IPS-15b (cell line): ENCODE measurements at regions not wholly inside any gene's neighbourhood (a gene's known extent, or its start where the extent isn't known, plus 50 kb on each side); places are given as distances from the start of the nearest gene placed in this dataset.

Experiments
- H3K27me3 ChIP-seq: one replicate; pipeline ENCODE4 v1.6.1; 2013; ENCODE audit warnings: low read length; ENCODE audit not compliant: control insufficient read depth, insufficient read depth
- H3K36me3 ChIP-seq: one replicate; pipeline ENCODE4 v1.6.1; 2013; ENCODE audit warnings: low read length; ENCODE audit not compliant: control insufficient read depth, insufficient read depth
- H3K4me1 ChIP-seq: one replicate; pipeline ENCODE4 v1.6.1; 2013; ENCODE audit warnings: mild to moderate bottlenecking, low read length; ENCODE audit not compliant: control insufficient read depth, insufficient read depth
- H3K4me3 ChIP-seq: one replicate; pipeline ENCODE4 v1.5.1; 2013; ENCODE audit warnings: low read depth, low read length
- H3K9ac ChIP-seq: one replicate; pipeline ENCODE4 v1.6.1; 2013; ENCODE audit warnings: low read depth, mild to moderate bottlenecking, low read length
- H3K9me3 ChIP-seq: one replicate; pipeline ENCODE4 v1.6.1; 2013; ENCODE audit warnings: mild to moderate bottlenecking, low read length; ENCODE audit not compliant: control insufficient read depth, insufficient read depth

GRCh38 chr3:18024715-18025114, 282.3 kb upstream of the TBC1D5 start:
- no peak overlapping the region for H3K9ac ChIP-seq
- no peaks in the 10 kb centered on the region for H3K4me1 ChIP-seq
- no peaks in the 10 kb centered on the region for H3K36me3 ChIP-seq
- H3K4me3 ChIP-seq, result no peak overlapping the region
- no peaks in the 10 kb centered on the region for H3K9me3 ChIP-seq
- no peaks in the 10 kb centered on the region for H3K27me3 ChIP-seq

- Histone ChIP-seq H3K4me1 (no peaks in the 10 kb centered on the region), H3K36me3 (no peaks in the 10 kb centered on the region), H3K9me3 (no peaks in the 10 kb centered on the region), H3K9ac (no peak overlapping the region), H3K4me3 (no peak overlapping the region), H3K27me3 (no peaks in the 10 kb centered on the region)
These were observed 276.7 kb upstream of the TBC1D5 start for GRCh38 chr3:18019161-18019495.

GRCh38 chr3:18018491-18019160, 276.2 kb upstream of the TBC1D5 start:
- no peak overlapping the region for H3K4me3 ChIP-seq
- H3K27me3 ChIP-seq, result no peaks in the 10 kb centered on the region
- H3K9me3 ChIP-seq, result no peaks in the 10 kb centered on the region
- H3K36me3 ChIP-seq, result no peaks in the 10 kb centered on the region
- no peaks in the 10 kb centered on the region for H3K4me1 ChIP-seq
- no peak overlapping the region for H3K9ac ChIP-seq

- H3K4me1 ChIP-seq, result no peaks in the 10 kb centered on the region
- no peak overlapping the region for H3K9ac ChIP-seq
- no peak overlapping the region for H3K4me3 ChIP-seq
- H3K9me3 ChIP-seq, result no peaks in the 10 kb centered on the region
- H3K36me3 ChIP-seq, result no peaks in the 10 kb centered on the region
- no peaks in the 10 kb centered on the region for H3K27me3 ChIP-seq
These were observed 273.9 kb upstream of the TBC1D5 start for GRCh38 chr3:18016366-18016765.

GRCh38 chr3:18012933-18013332, 270.5 kb upstream of the TBC1D5 start:
- no peaks in the 10 kb centered on the region for H3K4me1 ChIP-seq
- H3K27me3 ChIP-seq, result no peaks in the 10 kb centered on the region
- H3K36me3 ChIP-seq, result no peaks in the 10 kb centered on the region
- H3K9me3 ChIP-seq, result no peaks in the 10 kb centered on the region
- no peak overlapping the region for H3K4me3 ChIP-seq
- no peak overlapping the region for H3K9ac ChIP-seq

- Histone ChIP-seq H3K4me3 (no peak overlapping the region), H3K9ac (no peak overlapping the region), H3K4me1 (no peaks in the 10 kb centered on the region), H3K36me3 (no peaks in the 10 kb centered on the region), H3K9me3 (no peaks in the 10 kb centered on the region), H3K27me3 (no peaks in the 10 kb centered on the region)
These were observed 270.0 kb upstream of the TBC1D5 start for GRCh38 chr3:18012436-18012835.

- no peak overlapping the region for H3K9ac ChIP-seq
- H3K27me3 ChIP-seq, result no peaks in the 10 kb centered on the region
- H3K9me3 ChIP-seq, result no peaks in the 10 kb centered on the region
- no peaks in the 10 kb centered on the region for H3K36me3 ChIP-seq
- no peaks in the 10 kb centered on the region for H3K4me1 ChIP-seq
- no peak overlapping the region for H3K4me3 ChIP-seq
These were observed 269.0 kb upstream of the TBC1D5 start for GRCh38 chr3:18011387-18011786.

- no peaks in the 10 kb centered on the region for H3K4me1 ChIP-seq
- no peaks in the 10 kb centered on the region for H3K27me3 ChIP-seq
- no peaks in the 10 kb centered on the region for H3K36me3 ChIP-seq
- no peak overlapping the region for H3K9ac ChIP-seq
- no peaks in the 10 kb centered on the region for H3K9me3 ChIP-seq
- no peak overlapping the region for H3K4me3 ChIP-seq
These were observed 267.6 kb upstream of the TBC1D5 start for GRCh38 chr3:18010001-18010400.

- Histone ChIP-seq H3K9me3 (no peaks in the 10 kb centered on the region), H3K27me3 (no peaks in the 10 kb centered on the region), H3K4me1 (no peaks in the 10 kb centered on the region), H3K4me3 (no peak overlapping the region), H3K36me3 (no peaks in the 10 kb centered on the region), H3K9ac (no peak overlapping the region)
These were observed 266.4 kb upstream of the TBC1D5 start for GRCh38 chr3:18008706-18009368.

GRCh38 chr3:18007980-18008379, 265.5 kb upstream of the TBC1D5 start:
- H3K9me3 ChIP-seq, result no peaks in the 10 kb centered on the region
- H3K36me3 ChIP-seq, result no peaks in the 10 kb centered on the region
- no peaks in the 10 kb centered on the region for H3K4me1 ChIP-seq
- no peaks in the 10 kb centered on the region for H3K27me3 ChIP-seq
- H3K9ac ChIP-seq, result no peak overlapping the region
- no peak overlapping the region for H3K4me3 ChIP-seq

- Histone ChIP-seq H3K9me3 (no peaks in the 10 kb centered on the region), H3K27me3 (no peaks in the 10 kb centered on the region), H3K9ac (no peak overlapping the region), H3K4me3 (no peak overlapping the region), H3K36me3 (no peaks in the 10 kb centered on the region), H3K4me1 (no peaks in the 10 kb centered on the region)
These were observed 253.3 kb upstream of the TBC1D5 start for GRCh38 chr3:17995769-17996168.

GRCh38 chr3:17994167-17994566, 251.7 kb upstream of the TBC1D5 start:
- Histone ChIP-seq H3K9ac (no peak overlapping the region), H3K4me1 (no peaks in the 10 kb centered on the region), H3K36me3 (no peaks in the 10 kb centered on the region), H3K9me3 (no peaks in the 10 kb centered on the region), H3K4me3 (no peak overlapping the region), H3K27me3 (no peaks in the 10 kb centered on the region)
